CD4-positive, alpha-beta T cell treated with Interleukin-21 for 1 hour (primary cell): ENCODE measurements at regions not wholly inside any gene's neighbourhood (a gene's known extent, or its start where the extent isn't known, plus 50 kb on each side); places are given as distances from the start of the nearest gene placed in this dataset.
"Not testable (repeated sequence)": the region's sequence is repeated elsewhere in the genome, so short reads cannot be mapped to it uniquely, and the experiment has no call there.

ENCODE experiments used
- DNase-seq: peaks from one replicate; pipeline ENCODE4 v3.0.0-alpha.2; 2020

DNA sequence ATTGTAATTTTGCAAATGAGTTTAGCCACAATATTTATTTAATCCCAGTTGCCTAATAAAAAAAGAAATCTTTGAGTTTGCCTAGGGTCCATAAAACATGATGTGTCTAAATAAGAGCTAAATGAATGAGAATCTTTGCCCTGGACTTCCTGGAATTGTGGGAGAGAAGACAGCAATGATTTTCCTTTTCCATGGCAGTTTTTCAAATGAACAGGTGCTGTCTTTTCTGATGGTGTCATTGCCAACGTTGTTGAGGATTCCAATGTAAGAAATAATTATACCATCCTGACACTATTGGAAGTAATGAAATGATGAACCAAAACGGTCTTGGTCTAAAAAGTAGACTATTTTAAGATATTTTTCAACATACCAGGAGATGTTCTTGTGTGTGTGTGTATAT is 984.7 kb upstream of the CELF2 start:
- DNase-seq = no peak

DNA sequence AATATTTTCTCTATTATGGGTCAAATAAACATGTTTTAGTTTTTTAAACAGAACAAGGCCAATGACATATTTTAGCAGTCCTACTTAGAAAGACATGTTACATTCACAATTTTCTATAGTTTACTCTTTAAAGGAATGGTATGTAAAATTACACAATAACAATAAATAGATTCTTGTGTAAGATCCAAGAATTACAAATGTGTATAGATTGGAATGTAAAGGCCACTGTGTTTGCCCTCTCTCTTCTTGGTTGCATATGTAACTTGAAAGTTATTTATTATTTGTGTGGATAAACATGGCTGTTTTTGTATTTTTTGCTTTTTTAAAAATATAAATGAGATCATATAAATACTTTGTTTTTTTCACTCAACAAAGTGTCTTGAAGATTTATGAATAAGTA is 979.3 kb upstream of the CELF2 start:
- DNase-seq = no peak

DNA sequence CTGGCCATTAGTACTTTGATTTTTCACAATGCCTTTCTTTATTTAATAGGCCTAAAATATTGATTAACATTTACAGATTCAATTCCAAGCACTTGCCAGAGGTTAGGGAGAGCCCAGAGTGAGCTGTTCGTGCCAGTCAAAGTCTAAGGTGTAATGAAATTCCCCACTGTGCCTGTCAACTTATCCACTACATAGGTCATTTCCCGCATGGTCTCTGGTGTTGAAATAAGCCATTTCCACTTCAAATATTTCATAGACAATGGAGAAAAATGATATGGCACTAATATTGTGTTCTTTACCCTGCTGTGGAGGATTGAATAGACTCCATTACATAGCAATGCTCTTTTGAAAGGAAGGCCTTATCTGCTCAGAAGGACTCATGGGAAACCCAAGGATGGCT is 978.1 kb upstream of the CELF2 start:
- no peak for DNase-seq

DNA sequence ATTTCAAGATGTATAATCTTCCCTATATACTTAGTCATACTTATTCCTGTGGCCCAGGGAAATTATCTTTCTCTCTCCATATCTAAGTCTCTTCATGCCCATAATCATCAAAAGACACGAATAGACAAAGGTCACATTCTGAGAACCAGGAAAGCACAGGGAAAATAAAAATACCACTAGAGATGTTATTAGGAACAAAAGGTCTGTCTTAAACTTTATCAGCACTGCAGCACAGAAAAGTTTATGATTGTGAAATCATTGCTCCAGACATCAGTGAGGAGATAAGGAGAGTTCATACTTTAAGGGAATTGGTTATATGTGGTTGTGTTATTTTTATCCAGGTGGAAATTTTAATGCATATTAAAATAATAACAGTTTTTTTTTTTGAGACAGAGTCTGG is 974.6 kb upstream of the CELF2 start:
- DNase-seq = no peak

DNA sequence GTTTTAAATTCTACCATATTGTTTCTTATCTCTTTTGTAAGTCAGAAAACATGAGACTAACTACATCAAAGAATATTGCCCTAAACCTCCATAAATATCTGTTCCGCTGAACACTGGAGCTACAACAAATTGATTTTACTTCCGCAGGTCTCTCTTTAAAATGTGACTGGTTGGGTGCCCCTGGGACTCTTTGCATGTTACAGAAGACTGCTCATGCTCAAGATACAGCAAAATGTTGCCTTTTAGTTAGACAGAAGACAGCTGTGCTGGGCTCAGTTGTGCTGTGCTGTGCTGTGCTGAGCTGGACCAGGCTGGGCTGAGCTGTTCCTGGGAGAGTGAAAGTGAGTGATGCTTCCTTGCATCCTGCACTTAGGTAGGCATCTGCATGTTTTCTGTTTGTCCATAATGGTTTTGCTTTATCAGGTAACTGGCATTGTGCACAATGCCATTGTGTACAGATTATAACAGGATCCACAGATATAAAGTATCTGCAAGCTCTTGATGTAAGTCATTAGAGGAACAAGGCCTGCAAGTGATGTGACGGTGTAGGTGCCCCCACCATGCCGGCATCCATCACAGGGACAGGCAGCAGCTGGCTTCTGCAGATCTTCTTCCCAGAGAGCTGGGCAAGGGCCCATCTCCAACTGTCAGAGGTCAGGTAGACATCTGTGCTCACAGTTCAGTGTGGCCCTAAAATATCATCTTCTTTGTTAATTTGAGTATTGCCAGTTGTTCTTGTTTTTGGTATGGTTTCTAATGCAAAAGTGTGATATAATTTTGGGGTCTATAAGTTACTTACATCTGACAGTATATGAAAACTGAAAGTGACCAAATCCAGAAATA is 972.5 kb upstream of the CELF2 start:
- no peak for DNase-seq

DNA sequence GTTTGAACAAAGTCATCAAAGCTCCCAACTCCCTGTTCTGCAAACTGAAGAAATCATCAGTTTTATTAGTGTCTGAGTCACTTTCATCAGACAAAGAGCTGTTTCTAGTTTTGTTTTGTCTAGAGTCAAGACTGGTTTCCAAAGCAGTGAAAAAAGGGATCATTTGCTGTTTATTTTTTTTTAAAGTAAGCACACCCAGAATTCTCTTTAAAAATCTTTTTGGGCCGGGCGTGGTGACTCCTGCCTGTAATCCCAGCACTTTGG is 972.0 kb upstream of the CELF2 start:
- no peak for DNase-seq

DNA sequence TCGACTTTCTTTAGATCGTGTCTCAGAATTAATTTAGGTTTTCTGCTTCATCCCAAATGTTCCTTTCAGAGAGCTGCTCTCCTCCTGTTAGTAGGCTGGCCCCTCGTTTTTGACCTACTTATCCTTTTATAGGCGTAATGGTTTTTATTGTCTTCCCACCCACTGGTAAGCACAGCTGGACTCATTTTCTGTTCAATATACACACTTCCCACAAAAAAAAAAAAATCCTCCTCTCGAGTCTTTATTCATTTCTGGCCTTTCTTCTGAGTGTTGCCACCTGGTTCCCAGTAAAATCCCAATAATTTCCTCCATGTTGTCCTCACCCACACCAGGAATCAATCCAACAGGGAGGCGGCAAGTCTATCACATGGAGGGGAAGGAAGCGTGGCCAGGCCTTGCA is 970.2 kb upstream of the CELF2 start:
- no peak for DNase-seq

DNA sequence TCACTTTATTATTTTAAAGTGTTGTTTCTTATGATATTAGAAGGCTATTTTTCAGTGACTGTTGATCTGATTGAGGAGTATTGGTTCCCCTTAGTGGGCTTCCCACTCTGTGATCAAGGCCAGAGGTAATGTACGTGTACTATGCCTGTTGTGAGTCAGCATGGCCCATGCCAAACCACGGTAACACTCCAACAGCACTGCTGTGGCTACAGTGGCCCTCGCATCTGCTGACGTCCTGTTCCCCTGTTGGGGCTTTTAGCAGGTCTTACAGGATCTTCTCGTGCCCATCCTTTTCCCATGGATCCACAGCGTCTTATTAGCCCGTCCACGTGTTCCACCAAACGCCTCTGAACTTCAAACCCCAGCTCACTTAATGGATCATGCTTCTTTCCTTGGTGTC is 964.6 kb upstream of the CELF2 start:
- no peak for DNase-seq

DNA sequence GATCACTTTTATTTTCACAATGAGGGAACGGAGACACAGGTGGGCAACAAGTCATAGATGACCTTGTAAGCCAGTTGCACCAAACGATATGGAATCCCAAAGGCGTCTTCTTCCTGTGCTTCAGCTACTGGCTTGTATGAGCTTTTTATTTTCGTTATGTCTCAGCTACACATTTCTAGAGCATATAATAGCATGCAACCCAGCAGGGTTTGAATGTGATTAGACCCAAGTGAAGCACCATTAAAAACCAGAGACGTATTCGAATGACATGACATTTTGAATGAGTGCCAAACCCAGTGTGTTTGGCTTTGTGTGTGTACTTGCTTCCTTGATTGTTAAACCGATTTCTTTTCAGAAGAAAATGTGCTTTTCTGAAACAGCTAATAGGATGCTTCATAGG is 963.2 kb upstream of the CELF2 start:
- DNase-seq = no peak

DNA sequence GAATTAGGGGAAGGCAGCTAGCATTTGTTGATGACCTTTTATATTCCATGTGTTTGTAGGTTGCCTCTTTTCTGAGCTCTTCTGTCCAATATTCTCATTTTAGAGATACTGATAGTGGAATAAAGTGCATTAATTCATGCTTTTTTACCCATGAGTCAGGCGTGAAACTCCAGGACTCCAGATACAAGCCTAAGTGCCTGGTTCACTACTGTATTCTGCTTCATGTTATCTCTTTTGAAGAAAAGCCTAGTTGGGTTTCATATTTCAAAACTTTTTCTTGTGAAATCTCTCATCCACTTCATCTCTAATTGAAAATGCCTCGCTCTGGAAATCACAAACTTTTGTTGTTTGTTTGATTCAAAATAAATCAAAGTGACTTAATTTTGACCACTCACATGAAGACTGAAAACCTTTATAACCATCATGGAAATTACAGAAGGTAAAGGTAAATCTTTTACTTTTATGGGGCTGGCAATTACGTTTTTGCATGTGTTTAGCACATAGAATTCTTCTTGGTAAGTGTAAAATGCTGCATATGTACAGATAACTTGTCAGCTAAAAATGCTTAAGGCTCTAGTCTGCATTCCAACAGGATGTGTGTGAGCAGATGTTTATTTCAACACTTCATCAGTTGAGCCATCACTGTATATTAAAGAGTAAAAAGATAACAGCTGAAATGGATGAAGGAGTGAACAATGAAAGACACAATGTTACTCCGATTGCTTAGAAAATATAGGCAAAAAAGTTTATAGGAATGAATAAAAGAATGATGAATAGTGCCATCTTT is 961.8 kb upstream of the CELF2 start:
- no peak for DNase-seq

DNA sequence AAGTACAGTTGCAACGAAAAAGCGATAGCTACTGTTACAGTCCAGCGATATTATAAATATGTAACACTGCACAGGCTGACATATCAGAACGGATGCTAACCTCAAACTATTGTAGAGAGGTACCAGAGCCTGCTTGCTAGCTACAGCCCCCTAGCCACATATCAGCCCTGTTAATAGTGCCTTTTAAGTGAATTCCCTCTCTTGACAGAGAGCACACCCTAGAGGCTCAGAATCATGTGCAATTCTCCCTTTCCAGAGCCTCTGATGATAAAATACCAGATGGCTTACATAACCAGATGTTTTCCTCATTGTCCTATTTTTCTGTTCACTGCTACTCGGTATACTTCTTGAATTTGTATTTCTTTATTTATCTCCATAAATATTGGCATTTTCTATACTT is 960.7 kb upstream of the CELF2 start:
- DNase-seq = no peak

DNA sequence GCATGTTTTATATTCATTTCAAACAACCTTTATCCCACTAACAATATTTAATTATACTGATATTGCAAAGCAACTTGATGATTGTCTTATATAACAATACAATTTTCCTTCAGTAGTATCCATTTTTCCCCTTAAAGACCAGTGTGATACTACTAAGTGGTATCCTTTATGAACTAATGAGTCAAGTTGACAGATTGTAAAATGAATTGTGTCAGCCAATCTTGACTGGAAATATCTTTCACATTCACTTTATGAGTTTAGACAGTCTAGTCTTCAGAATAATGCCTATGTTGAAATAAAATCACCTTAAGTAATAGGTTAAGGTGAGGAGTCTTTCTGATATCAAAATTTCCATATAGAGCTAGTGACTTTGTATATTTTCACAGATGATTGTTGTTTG is 950.0 kb upstream of the CELF2 start:
- DNase-seq = no peak

DNA sequence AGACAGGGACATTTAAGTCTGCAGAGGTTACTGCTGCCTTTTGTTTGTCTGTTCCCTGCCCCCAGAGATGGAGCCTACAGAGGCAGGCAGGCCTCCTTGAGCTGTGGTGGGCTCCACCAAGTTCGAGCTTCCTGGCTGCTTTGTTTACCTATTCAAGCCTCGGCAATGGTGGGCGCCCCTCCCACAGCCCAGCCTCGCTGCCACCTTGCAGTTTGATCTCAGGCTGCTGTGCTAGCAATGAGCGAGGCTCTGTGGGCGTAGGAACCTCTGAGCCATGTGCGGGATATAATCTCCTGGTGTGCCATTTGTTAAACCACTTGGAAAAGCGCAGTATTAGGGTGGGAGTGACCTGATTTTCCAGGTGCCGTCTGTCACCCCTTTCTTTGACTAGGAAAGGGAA is 942.8 kb upstream of the CELF2 start:
- DNase-seq = not testable (repeated sequence)

DNA sequence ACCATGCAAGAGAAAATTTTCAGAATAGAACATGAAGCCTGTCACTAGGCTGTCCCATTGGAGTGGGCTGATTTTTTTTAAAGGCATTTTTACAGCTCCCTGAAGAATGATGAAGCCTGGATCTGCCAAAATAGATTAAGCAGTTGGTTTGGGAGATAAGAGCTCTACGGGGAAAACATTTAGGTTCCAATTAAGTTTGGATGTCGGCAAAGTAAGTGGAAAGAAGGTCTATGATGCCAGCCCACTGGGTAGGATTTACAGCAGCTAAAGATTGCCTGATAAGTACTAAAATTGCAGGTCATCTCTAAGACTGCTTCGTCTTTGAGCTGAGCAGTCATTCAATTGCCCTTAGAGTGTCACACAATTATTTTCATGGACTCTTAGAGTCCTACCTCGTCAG is 939.2 kb upstream of the CELF2 start:
- no peak for DNase-seq

DNA sequence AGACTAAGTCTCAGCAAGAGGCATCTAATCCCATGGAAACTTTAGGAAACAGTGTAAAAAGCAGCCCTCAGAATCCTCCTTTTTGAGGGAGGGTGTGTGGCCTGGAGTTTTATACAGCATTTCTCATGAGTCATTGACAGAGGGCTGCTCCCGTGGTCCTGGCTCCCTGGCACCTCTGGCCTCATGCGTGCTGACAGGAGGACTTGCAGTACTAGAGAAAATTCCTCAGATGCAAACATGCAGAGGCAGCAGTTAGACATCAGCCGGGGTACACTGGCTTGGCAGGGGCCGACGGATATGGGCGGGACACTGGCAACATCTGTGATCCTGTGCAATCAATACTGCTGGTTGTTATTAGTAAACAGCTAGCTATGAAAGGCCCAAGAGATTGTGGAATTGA is 925.1 kb upstream of the CELF2 start:
- DNase-seq = no peak

DNA sequence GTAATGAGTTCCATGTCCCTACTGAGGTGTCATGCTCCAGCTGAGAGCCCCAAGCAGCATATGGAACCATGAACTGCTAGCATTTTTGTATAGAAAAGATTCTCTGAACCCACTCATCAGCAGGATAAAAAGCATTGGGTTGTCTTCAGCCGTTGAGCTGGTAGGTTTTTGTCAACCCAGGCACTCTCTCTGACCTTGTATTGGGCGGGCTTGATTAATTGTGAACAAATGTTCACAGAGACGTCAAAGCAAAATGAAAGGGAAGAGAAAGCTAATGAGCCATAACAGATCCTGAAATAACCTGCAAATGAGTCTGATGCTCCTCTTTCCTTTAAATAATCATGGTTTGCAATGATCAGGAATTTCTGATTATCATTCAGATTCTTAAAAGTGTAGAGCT is 924.7 kb upstream of the CELF2 start:
- no peak for DNase-seq

DNA sequence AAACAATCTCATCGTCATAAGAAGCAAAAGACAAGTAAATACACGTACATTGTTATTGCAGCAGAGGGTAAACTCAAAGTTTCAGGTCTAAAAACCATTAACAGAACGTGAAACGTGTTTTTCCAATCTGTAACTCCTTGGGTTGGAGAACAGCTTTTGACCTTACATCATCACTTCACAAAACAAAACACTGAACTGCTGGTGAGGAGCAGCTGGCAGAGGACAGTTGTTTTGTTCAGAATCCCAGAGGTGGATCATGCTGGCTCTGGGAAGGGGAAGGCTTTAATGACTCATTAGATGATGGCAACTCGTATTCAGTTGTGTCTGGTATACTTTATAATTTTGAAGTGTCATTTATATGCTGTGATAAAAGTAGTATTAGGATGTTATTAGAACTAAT is 923.0 kb upstream of the CELF2 start:
- no peak for DNase-seq

DNA sequence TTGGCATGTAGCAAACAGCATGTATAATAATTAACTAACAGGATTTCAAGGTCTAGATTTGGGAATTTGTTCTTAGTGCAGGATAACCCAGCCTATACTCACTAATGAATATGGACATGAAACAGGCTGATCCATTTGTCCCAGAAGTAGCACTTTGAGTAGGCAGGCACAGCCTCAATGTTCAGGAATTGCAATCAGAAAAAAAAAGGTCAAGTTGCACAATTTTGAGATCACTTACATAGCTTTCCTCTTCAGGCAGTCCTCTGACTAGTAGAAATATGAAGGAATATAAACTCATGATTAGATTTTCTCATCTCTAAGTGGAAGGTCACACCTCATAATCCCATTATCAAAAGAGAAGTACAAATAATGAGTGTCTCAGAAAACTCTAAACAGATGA is 921.4 kb upstream of the CELF2 start:
- no peak for DNase-seq

DNA sequence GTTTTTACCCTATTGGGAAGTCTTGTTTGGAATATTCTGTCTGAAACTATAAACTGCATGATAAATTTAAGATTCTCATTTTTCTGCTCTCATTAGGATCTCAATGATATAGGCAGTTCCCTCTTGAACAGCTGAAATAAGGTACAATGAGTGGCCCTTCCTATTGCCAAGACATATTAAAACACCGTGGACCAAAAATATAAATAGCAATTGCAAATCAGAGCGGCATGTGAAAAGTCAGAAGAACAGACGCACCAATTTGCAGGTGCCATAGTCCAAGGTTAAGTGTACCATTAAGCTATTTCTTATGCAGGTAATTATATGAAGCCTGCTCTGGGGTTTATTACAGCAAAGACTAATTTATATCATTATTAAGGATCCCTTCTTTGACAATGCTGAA is 920.8 kb upstream of the CELF2 start:
- DNase-seq = no peak

DNA sequence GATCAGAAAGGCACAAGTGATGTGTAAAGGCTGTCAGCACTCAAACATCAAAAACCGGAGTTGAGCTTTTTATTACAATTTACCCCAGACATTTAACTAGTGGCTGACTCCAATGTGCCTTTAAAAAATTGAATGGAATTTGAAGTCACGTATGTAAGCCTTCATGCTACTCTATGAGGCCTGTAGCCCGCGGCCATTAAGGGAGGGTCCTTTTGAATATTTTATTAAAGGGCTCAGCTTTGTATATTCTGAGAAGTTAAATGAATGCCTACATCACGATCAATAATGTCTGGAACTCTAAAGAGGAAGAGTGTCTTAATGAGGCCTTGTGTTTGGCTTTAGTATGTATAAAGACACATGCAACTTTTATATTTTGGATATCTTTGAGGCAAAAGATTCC is 916.6 kb upstream of the CELF2 start:
- DNase-seq = no peak

DNA sequence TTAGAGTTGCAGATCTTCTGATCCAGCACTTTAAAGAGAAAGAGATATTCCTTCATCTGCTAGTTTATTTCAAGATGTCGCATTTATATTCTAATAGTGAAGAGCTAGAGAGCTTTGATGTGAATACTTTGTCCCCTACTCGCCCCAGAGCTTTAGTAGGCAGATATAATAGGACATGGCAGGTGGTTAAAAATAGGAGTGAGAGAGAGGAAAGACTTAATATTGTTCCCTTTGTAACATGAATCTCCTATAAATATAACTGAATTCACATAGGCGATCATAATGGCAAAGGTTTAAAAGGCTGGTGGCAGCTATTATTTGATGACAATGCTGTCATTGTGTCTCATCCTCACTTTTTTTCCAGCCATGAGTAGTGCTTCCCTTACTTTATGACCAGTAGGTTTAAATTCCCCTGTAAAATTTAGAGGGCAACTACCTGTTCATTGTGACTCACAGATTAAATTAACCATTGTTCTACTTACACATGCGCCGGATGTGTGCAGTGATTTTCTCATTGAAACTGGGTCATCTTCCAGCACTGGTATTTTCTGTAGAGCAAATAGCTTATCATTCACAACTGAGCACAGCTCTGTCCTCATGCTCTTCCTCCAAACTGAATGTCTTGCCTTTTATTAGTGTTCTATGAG is 906.7 kb upstream of the CELF2 start:
- no peak for DNase-seq

DNA sequence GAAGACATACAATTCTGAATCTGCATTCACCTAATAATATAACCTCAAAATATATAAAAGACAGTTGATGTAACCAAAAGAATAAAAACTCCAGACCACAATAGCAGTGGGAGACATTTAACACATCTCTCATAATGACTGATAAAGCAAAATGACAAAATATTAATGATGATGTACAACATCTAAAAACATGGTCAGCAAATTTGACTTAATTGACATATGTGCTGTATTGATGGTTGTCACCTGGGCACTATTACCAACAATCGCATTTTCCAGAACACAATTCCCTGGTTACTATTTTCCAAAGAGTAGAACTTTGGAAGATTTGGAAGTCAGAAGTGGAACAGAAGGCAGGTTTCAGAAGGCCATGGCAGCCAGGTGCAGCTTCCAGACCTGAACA is 899.5 kb upstream of the CELF2 start:
- DNase-seq = no peak

DNA sequence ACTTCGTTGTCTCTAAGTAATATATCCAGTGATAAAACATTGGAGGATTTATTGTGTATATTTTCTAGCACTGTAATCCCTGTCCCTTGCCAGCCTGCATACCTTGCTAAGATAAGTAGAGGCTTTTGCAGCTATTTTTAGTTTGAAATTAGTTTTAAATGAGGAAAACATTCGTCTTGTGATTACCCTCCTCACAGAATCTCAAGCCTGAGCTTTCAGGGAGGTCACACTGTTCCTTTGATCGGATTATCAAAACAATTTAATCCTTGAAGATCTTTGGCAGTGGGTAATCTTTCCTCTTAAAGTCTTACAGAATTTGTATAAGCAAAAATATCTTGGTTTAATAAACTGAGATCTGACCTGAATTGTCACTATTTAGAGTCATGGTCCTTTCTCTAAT is 897.0 kb upstream of the CELF2 start:
- no peak for DNase-seq

DNA sequence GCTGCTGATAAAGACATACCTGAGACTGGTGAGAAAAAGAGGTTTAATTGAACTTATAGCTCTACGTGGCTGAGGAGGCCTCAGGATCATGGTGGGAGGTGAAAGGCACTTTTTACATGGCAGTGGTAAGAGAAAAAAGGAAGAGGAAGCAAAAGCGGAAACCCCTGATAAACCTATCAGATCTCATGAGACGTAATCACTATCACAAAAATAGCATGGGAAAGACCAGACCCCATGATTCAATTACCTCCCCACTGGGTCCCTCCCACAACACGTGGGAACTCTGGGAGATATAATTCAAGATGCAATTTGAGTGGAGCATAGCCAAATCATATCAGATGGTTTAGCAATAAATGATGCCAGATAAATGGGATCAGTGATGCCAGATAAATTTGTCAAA is 892.0 kb upstream of the CELF2 start:
- no peak for DNase-seq
